ENCODE measurements at regions not wholly inside any gene's neighbourhood (a gene's known extent, or its start where the extent isn't known, plus 50 kb on each side); places are given as distances from the start of the nearest gene placed in this dataset.

GRCh38 chr5:171531638-171532037 lies 112.2 kb downstream of the FGF18 start:
- 8% methylated on average over 3 of the region's 3 CpGs for WGBS (ENCODE audit: low lambda C conversion rate)
- TF ChIP-seq ZNF17 (CRISPR knock-in tag; IDR thresholded peaks at IDR 0.05) (no peak), ZFP41 (CRISPR knock-in tag; IDR thresholded peaks at IDR 0.05; ENCODE audit: borderline replicate concordance) (no peak), TBX3 (IDR thresholded peaks at IDR 0.05; ENCODE audit: borderline replicate concordance) (no peak), ZNF331 (CRISPR knock-in tag; IDR thresholded peaks at IDR 0.05) (no peak), NAIF1 (CRISPR knock-in tag; IDR thresholded peaks at IDR 0.05; ENCODE audit: borderline replicate concordance) (no peak)
- FAIRE-seq (no peak), DNase-seq (ENCODE audit: low spot score) (no peak), ATAC-seq (no peak)
- no TSS peak for BruUV-seq (replicated peaks)
- H3K79me2 ChIP-seq (ENCODE audit: insufficient read depth, low read length): no peaks in the 10 kb centered on the region
- no peak overlapping the region for H3K9ac ChIP-seq (ENCODE audit: insufficient read depth, low read depth, low read length)
- intact Hi-C loops (cut with micrococcal nuclease; ENCODE audit: unreplicated experiment): no loop called here
- no peak overlapping the region for H3K4me3 ChIP-seq (replicated peaks in 1 of 3; ENCODE audit: insufficient read depth in 1 of 3, low read depth in 2 of 3, low read length in 3 of 3)
- H3K27ac ChIP-seq (ENCODE audit: extremely low read length, insufficient read depth, low read length): no peak overlapping the region
- peaks cover 0 to 15% of the 10 kb centered on the region in 2 experiments; a peak in 3 of 5 replicates for H3K27me3 ChIP-seq (ENCODE audit: control insufficient read depth in 1 of 2, insufficient read depth in 2 of 2, low read length in 2 of 2)
- in situ Hi-C loops (cut with HindIII; ENCODE audit: extremely low pct_ligation_motif_present, low pct_unique_long_range_greater_than_20kb): no loop called here
- H3K4me2 ChIP-seq (ENCODE audit: low read depth, low read length): no peak overlapping the region
- no peak overlapping the region for H2AFZ ChIP-seq (ENCODE audit: low read length)
- ChIA-PET CTCF (ENCODE audit: low intra/inter-chr PET ratio, low total read pairs) (no interaction called here), POLR2A (no interaction called here)
- H3K4me1 ChIP-seq (ENCODE audit: insufficient read depth, low read length): no peaks in the 10 kb centered on the region
- H3K36me3 ChIP-seq (replicated peaks in 1 of 2; ENCODE audit: control insufficient read depth in 1 of 2, insufficient read depth in 2 of 2, low read length in 2 of 2): no peaks in the 10 kb centered on the region
- no peaks in the 10 kb centered on the region for H4K20me1 ChIP-seq (ENCODE audit: insufficient read depth, low read length)
- no peaks in the 10 kb centered on the region for H3K9me3 ChIP-seq (ENCODE audit: low read length)

- no peak for FAIRE-seq
- H3K27me3 ChIP-seq (ENCODE audit: control insufficient read depth in 1 of 2, insufficient read depth in 2 of 2, low read length in 2 of 2): peaks cover 0 to 16% of the 10 kb centered on the region in 2 experiments; a peak in 2 of 5 replicates
- H4K20me1 ChIP-seq (ENCODE audit: insufficient read depth, low read length): no peaks in the 10 kb centered on the region
- DNase-seq (ENCODE audit: low spot score): no peak
- WGBS (ENCODE audit: low lambda C conversion rate): 61% methylated on average over 4 of the region's 4 CpGs
- H3K4me1 ChIP-seq (ENCODE audit: insufficient read depth, low read length): no peaks in the 10 kb centered on the region
- H2AFZ ChIP-seq (ENCODE audit: low read length): no peak overlapping the region
- no peak overlapping the region for H3K9ac ChIP-seq (ENCODE audit: insufficient read depth, low read depth, low read length)
- H3K9me3 ChIP-seq (ENCODE audit: low read length): no peaks in the 10 kb centered on the region
- no TSS peak for BruUV-seq (replicated peaks)
- TF ChIP-seq HOXA7 (CRISPR knock-in tag; IDR thresholded peaks at IDR 0.05) (no peak), ZNF276 (CRISPR knock-in tag; IDR thresholded peaks at IDR 0.05; ENCODE audit: low read depth) (no peak), SP140L (CRISPR knock-in tag; IDR thresholded peaks at IDR 0.05; ENCODE audit: borderline replicate concordance) (no peak), ZNF180 (CRISPR knock-in tag; IDR thresholded peaks at IDR 0.05; ENCODE audit: borderline replicate concordance, low read depth) (no peak)
- no peaks in the 10 kb centered on the region for H3K36me3 ChIP-seq (replicated peaks in 1 of 2; ENCODE audit: control insufficient read depth in 1 of 2, insufficient read depth in 2 of 2, low read length in 2 of 2)
- no peak for ATAC-seq
- ChIA-PET CTCF (ENCODE audit: low intra/inter-chr PET ratio, low total read pairs) (no interaction called here), POLR2A (no interaction called here)
- in situ Hi-C loops (cut with HindIII; ENCODE audit: extremely low pct_ligation_motif_present, low pct_unique_long_range_greater_than_20kb) (no loop called here), intact Hi-C loops (cut with micrococcal nuclease; ENCODE audit: unreplicated experiment) (no loop called here)
- H3K27ac ChIP-seq (ENCODE audit: extremely low read length, insufficient read depth, low read length): no peak overlapping the region
- no peak overlapping the region for H3K4me3 ChIP-seq (replicated peaks in 1 of 3; ENCODE audit: insufficient read depth in 1 of 3, low read depth in 2 of 3, low read length in 3 of 3)
- no peak overlapping the region for H3K4me2 ChIP-seq (ENCODE audit: low read depth, low read length)
- no peaks in the 10 kb centered on the region for H3K79me2 ChIP-seq (ENCODE audit: insufficient read depth, low read length)
These were observed 113.7 kb downstream of the FGF18 start for GRCh38 chr5:171533153-171533552.

All from HepG2 (cell line).